Spinal cord (tissue), 9 donors: ENCODE measurements at regions not wholly inside any gene's neighbourhood (a gene's known extent, or its start where the extent isn't known, plus 50 kb on each side); places are given as distances from the start of the nearest gene placed in this dataset.

Source experiments
- DNase-seq, 6 donors: peaks; one replicate each; pipeline versions ENCODE4 v3.0.0 to v3.0.0-alpha.2; 2013 to 2015; ENCODE audit warnings: low spot score in 6 of 6, low read depth in 4 of 6
- H3K27ac ChIP-seq: one replicate; pipeline ENCODE4 v1.5.1; 2013; ENCODE audit warnings: low read depth, low read length, control low read depth
- H3K27me3 ChIP-seq: one replicate; pipeline ENCODE4 v1.6.1; 2013; ENCODE audit warnings: low read length; ENCODE audit not compliant: control insufficient read depth, insufficient read depth
- H3K36me3 ChIP-seq: one replicate; pipeline ENCODE4 v1.6.1; 2013; ENCODE audit warnings: low read length; ENCODE audit not compliant: control insufficient read depth, insufficient read depth
- H3K4me1 ChIP-seq: one replicate; pipeline ENCODE4 v1.6.1; 2013; ENCODE audit warnings: low read length; ENCODE audit not compliant: control insufficient read depth, insufficient read depth
- H3K4me3 ChIP-seq: one replicate; pipeline ENCODE4 v1.5.1; 2013; ENCODE audit warnings: low read depth, low read length, control low read depth
- H3K9me3 ChIP-seq: one replicate; pipeline ENCODE4 v1.6.1; 2013; ENCODE audit warnings: low read length; ENCODE audit not compliant: control insufficient read depth, insufficient read depth
- WGBS: methylation state at CpG from one replicate; pipeline ENCODE4 v1.1.5; 2013; ENCODE audit warnings: missing lambda C conversion rate; ENCODE audit not compliant: insufficient coverage; 5-methylcytosine and 5-hydroxymethylcytosine counted together
- donor health status: healthy.

DNA sequence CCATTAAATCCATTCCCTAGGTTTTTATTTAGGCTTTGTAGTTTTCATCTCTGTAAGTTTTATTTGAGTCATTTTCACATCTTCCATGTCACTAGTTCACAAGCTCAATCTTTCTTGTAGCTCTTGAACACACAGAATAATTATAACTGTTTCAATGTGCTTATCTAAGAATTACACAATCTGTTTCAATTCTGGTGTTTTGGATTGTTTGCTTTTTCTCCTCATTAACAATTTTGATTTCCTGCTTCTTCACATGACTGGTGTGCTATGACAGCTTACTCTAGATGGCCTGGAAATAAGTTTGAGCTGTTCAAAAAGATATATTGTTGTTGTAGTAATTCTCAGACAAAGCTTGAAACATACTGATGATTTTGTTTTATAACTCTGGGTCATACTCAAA is 1974.1 kb upstream of the NUDT12 start:
- Histone ChIP-seq H3K36me3 (no peaks in the 10 kb centered on the region), H3K27ac (no peak overlapping the region), H3K27me3 (no peaks in the 10 kb centered on the region), H3K4me3 (no peak overlapping the region), H3K4me1 (no peaks in the 10 kb centered on the region), H3K9me3 (peaks cover 2% of the 10 kb centered on the region)
- peak in 1 of 6 donors; percentile 7 for DNase-seq

DNA sequence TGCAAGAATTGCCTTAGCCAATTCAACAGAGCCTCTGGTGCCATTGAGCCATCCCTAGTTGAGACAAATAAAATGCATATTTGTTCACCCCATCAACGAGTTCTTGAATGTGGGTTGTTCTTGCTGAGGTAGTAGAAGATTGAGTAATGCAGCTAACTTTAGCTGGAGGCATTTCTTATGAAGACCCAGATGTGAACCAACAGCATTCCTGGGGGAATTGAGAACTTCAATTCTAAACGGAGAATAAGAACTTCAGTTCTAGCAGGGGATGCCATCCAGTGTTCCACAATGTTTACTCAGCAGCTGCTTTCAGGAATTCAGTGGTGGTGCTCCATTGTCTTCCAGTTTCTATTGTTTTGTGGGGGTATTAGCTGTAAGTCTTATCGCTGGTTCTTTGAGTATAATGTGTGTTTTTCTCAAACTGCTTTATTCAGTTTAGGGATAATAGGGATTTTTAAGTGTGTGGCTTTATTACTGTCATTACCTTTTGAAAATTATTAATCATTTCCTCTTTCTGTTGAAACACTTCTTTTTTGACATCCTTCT is 1968.2 kb upstream of the NUDT12 start:
- H3K36me3 ChIP-seq: no peaks in the 10 kb centered on the region
- H3K9me3 ChIP-seq: no peaks in the 10 kb centered on the region
- 100% methylated on average over 1 of the region's 3 CpGs for WGBS
- H3K4me1 ChIP-seq: no peaks in the 10 kb centered on the region
- no peak overlapping the region for H3K27ac ChIP-seq
- H3K4me3 ChIP-seq: no peak overlapping the region
- H3K27me3 ChIP-seq: no peaks in the 10 kb centered on the region
- DNase-seq: no peak

DNA sequence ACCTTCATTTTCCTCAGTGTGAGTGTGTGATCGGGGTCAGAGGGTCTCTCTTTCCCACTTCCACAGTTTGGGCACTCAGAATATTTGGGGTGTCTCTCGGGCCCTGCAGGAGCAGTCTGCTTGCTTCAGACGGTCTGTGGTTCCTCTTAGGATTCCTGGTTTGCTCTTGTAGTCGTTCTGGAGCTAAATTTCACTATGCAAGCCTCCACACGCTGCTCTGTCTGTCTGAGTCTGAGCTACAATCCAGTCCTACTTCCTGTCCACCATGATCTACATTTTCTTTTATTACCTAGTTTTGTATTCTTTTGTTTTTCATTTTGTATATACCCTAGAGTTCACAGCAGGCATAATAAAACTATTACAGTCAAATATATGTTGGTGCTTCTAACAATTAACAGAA is 1967.3 kb upstream of the NUDT12 start:
- H3K36me3 ChIP-seq: no peaks in the 10 kb centered on the region
- no peak for DNase-seq
- H3K4me1 ChIP-seq: no peaks in the 10 kb centered on the region
- H3K9me3 ChIP-seq: no peaks in the 10 kb centered on the region
- no peak overlapping the region for H3K4me3 ChIP-seq
- H3K27ac ChIP-seq: no peak overlapping the region
- WGBS: 81% methylated on average over 2 of the region's 5 CpGs
- H3K27me3 ChIP-seq: no peaks in the 10 kb centered on the region

DNA sequence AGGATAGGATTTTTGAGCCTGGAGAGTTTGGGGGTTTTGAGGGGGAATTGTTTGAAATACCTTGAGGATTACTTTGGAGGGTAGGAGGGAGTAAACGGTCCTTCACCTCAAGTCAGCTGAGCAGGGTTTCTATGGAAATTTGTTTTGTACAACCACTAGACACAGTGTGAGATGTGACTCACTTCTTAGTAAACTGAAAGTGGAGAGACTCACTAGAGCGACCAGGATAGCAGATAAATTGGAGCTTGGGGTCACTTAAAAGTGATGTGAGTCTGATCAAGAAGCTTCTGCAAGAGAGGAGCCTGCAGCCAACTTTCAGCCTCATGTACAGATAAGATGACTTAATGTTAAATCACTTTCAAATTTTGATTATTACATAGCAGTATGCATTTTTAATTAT is 1945.9 kb upstream of the NUDT12 start:
- H3K4me3 ChIP-seq: no peak overlapping the region
- no peaks in the 10 kb centered on the region for H3K36me3 ChIP-seq
- H3K27me3 ChIP-seq: no peaks in the 10 kb centered on the region
- H3K27ac ChIP-seq: no peak overlapping the region
- no peak for DNase-seq
- WGBS: 60% methylated on average over 1 of the region's 2 CpGs
- H3K4me1 ChIP-seq: no peaks in the 10 kb centered on the region
- no peaks in the 10 kb centered on the region for H3K9me3 ChIP-seq

DNA sequence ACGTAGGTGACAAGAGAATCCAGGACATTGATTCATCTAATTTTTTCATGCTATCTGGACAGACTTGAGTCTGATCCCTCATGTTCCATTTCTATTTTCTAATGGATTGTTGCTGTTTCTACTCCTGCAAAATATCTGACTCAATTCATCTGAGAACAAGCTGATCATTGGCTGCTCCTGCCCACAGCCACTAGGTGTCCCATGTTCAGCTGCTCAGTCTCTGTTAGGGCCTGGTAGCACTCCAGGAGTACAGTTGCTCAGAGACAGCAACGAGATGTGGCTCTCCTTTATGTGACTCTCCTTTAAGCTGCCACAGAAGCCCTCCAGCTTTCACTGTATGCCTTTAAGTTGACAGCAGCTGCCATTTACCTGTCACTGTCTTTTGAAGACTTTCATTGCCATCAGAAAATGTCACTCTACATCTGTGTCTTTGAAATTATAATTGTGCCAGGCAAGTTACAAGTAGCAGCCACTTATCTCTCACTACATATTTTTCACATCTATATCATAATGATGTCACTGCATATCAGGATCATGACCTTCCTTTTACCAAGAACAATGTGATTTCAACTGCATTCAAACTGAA is 1944.2 kb upstream of the NUDT12 start:
- Histone ChIP-seq H3K36me3 (no peaks in the 10 kb centered on the region), H3K27ac (no peak overlapping the region), H3K9me3 (no peaks in the 10 kb centered on the region), H3K4me3 (no peak overlapping the region), H3K4me1 (no peaks in the 10 kb centered on the region), H3K27me3 (no peaks in the 10 kb centered on the region)
- WGBS: 25% methylated on average over 1 of the region's 2 CpGs
- no peak for DNase-seq

DNA sequence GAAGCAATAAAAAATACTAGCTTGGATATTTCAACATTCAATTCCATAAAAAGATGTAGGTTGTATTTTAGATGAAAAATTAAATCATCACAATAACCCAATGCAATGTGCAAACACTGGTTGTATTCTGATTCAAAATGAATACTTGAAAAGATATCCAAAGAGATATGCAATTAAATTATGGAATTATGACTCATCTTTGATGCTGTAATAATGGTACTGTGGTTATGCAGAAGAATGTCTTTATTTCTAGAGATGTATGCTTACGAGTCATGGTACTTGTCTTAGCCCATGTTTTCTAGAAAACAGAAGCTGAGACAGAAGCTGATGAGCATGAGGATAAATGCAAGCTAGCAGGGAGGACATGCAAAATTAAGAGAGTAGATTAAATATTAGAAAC is 1941.4 kb upstream of the NUDT12 start:
- Histone ChIP-seq H3K27ac (no peak overlapping the region), H3K36me3 (no peaks in the 10 kb centered on the region), H3K27me3 (no peaks in the 10 kb centered on the region), H3K9me3 (no peaks in the 10 kb centered on the region), H3K4me3 (no peak overlapping the region), H3K4me1 (no peaks in the 10 kb centered on the region)
- no peak for DNase-seq
- WGBS: 100% methylated on average over 1 of the region's 1 CpG

DNA sequence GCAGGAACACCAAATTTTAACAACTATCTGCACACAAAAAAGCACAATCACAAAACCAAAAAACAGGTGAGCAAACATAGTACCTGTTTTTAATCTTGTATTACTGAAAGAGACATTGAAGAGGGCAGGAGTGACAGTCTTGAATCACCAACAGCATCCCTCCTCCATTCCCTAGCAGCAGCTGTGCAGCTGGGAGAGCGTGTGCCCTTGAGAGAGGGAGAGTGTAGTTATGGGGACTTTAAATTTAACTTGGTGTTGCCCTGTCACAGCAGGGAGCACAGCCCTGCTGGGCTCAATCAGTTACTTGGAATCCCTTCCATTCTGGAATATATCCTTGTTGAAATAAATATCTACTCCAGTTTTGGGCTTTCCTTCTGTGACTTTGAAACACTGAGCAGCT is 1938.7 kb upstream of the NUDT12 start:
- Histone ChIP-seq H3K9me3 (no peaks in the 10 kb centered on the region), H3K4me1 (no peaks in the 10 kb centered on the region), H3K27me3 (no peaks in the 10 kb centered on the region), H3K36me3 (no peaks in the 10 kb centered on the region), H3K27ac (no peak overlapping the region), H3K4me3 (no peak overlapping the region)
- DNase-seq: no peak
- WGBS: no CpG with 5 or more reads among the region's 1 CpG

DNA sequence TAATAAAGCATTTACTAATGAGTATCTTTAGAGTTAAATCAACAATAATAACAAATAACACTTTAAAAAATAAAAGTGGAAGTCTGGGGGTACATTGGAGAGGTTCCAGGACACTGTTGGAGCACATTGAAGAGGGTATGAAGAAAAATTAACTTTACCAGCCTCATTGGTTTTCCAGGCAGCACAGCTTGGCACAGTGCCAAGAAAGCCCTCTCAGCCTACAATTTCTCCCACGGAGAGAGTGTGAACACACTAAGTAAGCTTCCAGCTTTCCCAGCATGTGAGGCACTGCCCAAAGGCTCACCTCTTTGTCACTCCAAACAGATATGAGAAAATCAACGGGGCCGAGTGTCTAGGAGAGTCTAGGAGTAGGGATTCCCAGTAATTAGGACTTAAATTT is 1912.8 kb upstream of the NUDT12 start:
- no peaks in the 10 kb centered on the region for H3K27me3 ChIP-seq
- H3K4me1 ChIP-seq: no peaks in the 10 kb centered on the region
- no peak overlapping the region for H3K4me3 ChIP-seq
- H3K36me3 ChIP-seq: no peaks in the 10 kb centered on the region
- peak in 2 of 6 donors; percentile 14 to 26 for DNase-seq
- H3K27ac ChIP-seq: no peak overlapping the region
- H3K9me3 ChIP-seq: peaks cover 5% of the 10 kb centered on the region
- 33% methylated on average over 1 of the region's 3 CpGs for WGBS

DNA sequence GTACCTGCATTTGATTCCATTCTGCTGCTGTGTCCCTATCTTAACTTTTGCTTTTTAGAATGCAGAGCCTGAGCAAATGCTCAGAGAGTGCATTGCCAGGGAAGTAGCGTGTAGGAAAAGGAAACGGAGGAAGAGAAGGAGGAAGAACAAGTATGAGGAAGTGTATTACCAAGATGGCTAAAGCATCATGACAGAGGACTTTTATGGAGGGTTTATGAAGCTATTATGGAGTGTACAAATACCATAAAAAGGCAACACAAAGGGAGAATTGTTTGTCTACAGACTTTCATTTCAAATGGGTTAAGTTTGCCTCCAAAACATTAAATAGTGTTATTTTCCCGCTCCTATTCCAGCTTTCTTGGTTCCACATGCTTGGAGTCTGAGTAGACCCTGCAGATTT is 1899.8 kb upstream of the NUDT12 start:
- H3K4me1 ChIP-seq: no peaks in the 10 kb centered on the region
- H3K36me3 ChIP-seq: no peaks in the 10 kb centered on the region
- no peak for DNase-seq
- no peak overlapping the region for H3K27ac ChIP-seq
- WGBS: 89% methylated on average over 3 of the region's 3 CpGs
- H3K27me3 ChIP-seq: no peaks in the 10 kb centered on the region
- H3K9me3 ChIP-seq: peaks cover 6% of the 10 kb centered on the region
- H3K4me3 ChIP-seq: no peak overlapping the region

DNA sequence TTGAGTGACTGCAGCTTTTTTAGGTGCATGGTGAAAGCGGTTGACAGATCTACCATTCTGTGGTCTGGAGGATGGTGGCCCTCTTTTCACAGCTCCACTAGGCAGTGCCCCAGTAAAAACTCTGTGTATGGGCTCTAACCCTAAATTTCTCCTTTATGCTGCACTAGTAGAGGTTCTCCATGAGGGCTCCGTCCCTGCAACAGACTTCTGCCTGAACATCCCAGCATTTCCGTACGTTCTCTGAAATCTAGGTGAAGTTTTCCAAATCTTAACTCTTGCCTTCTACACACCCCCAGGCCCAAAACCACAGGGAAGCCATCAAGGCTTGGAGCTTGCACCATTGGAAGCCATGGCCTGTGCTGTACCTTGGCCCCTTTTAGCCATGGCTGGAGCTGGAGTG is 1898.1 kb upstream of the NUDT12 start:
- Histone ChIP-seq H3K9me3 (peaks cover 6% of the 10 kb centered on the region), H3K27me3 (no peaks in the 10 kb centered on the region), H3K27ac (no peak overlapping the region), H3K4me1 (no peaks in the 10 kb centered on the region), H3K36me3 (no peaks in the 10 kb centered on the region), H3K4me3 (no peak overlapping the region)
- 81% methylated on average over 3 of the region's 4 CpGs for WGBS
- no peak for DNase-seq
